ENCODE measurements at regions not wholly inside any gene's neighbourhood (a gene's known extent, or its start where the extent isn't known, plus 50 kb on each side); places are given as distances from the start of the nearest gene placed in this dataset.

- TF ChIP-seq CTCF (IDR thresholded peaks at IDR 0.05) (no peak), POLR2A (IDR thresholded peaks at IDR 0.05) (no peak)
Observed at GRCh38 chr12:89153341-89153740, 199.0 kb downstream of the DUSP6 start.
